Left renal pelvis (tissue), 4 donors: ENCODE measurements at regions not wholly inside any gene's neighbourhood (a gene's known extent, or its start where the extent isn't known, plus 50 kb on each side); places are given as distances from the start of the nearest gene placed in this dataset.

Experiments used
- DNase-seq, 4 donors: peaks; one replicate each; pipeline ENCODE4 v3.0.0-alpha.2; 2013; ENCODE audit warnings: low read depth in 4 of 4, low spot score in 3 of 4

GRCh38 chr2:236743039-236743920 lies 173.7 kb downstream of the ACKR3 start:
- peak; percentile 64 to 70 (median 68) for DNase-seq

DNA sequence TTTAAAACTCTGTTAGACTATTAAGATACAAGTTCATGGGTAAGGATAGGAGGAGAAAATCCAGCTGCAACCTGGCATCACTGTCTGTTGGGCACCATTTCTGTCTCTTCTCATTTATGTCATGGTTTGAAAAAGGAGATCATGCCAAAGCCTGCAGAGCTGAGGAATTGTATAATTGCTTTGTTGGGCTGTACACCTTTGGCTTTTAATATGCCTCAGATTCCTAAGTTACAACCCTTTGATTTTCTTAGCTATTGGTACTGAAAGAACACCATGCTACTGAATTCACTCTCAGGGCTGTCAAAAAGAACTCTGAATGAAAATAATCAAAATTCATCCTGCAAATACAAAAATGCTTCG lies 174.3 kb downstream of the ACKR3 start:
- no peak for DNase-seq

DNA sequence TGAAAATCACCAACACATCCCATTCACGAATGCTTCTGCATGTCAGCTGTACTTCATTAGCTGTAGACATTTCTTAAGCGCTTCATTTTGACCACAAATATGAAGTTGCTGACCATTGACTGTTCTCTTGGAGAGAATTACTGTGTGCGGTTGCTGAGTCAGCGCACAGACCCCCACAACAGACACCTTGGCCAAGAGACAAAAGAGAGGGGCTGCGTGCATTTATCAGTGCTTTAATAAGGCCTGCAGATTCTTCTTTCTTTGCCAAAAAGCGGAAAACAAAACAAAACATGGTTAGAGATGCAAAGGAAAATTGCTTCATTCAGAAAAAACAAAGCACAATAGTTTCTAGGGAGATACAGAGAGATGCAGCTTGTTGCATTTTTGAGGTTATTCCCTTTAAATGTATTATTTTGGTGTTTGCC lies 174.7 kb downstream of the ACKR3 start:
- DNase-seq: no peak

DNA sequence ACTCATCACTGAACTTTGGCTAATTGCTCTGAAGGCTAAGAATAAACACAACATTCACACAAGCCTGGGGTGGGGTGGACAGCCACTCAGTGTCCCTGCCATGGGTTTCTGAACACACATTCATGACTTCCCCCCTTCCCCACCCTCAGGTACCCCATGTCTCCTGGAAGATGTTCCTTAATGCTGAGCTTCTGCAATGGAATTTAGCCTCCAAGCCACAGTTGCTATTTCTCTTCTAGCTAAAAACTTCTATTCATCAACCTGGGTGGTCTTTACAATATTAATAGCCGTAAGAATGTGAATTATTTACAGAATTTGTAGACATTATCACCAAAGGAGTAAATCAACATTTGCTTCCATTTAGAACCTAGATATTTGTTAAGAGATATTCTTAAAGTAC lies 175.1 kb downstream of the ACKR3 start:
- no peak for DNase-seq

GRCh38 chr2:236745420-236746210 lies 176.0 kb downstream of the ACKR3 start:
- DNase-seq: no peak

DNA sequence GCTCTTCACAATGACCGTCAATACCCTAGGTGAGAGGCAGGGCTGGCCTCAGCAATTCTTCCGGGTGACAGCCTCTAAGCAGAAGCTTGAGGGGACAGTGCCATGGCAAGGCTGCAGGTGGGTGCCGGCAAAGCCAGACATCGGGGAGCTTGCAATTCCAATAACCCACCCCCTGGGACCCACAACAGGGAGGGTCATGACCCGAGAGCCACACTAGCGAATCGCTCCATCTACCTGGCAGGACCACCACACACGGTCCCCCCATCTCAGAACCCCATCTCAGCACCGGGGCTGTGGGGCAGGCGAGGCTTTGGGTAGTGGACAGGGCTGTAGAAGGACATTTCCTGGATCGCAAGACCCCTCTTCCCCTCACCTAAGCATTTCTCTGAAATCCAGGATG lies 177.2 kb downstream of the ACKR3 start:
- DNase-seq: no peak

DNA sequence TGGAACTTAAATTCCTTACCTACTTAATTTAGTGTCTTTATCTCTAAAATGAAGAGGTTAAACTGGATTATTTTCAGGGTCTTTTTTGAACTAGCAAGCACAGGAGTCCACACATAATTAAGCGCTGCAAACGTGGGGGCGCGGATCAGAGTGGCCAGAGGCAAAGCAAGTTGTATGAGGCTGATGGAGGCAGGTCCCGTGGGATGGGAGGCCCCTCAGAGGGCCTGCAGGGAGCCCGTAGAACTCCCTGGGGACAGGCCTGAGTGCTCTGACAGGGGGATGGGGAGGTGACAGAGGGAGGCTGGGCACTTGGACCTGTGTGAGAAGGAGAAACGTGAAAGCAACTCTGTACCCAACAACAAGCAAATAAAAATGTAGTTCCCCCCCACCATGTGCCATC lies 177.8 kb downstream of the ACKR3 start:
- DNase-seq: no peak

DNA sequence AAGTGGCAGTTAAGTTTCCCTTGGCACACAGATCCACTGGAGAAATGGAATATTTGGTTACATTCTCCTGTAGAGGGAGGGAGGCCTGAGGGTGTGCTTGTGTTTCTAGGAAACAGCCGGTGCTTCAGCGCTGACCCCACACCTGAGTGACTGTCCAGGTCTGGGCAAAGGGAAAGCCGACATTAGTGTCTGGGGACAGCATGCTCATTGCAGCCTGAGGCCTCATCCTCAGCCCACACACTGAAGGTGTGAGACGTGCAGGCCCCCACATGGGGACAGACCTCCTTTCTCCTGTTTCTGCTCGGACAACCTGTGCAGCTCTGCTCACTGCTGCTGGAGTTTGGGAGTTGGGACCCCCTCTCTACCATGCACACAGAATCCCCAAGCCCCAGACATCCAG lies 178.3 kb downstream of the ACKR3 start:
- DNase-seq: no peak

- DNase-seq: no peak
Measured at GRCh38 chr2:236748385-236748784, 178.8 kb downstream of the ACKR3 start.

GRCh38 chr2:236748801-236749200 lies 179.2 kb downstream of the ACKR3 start:
- no peak for DNase-seq

DNA sequence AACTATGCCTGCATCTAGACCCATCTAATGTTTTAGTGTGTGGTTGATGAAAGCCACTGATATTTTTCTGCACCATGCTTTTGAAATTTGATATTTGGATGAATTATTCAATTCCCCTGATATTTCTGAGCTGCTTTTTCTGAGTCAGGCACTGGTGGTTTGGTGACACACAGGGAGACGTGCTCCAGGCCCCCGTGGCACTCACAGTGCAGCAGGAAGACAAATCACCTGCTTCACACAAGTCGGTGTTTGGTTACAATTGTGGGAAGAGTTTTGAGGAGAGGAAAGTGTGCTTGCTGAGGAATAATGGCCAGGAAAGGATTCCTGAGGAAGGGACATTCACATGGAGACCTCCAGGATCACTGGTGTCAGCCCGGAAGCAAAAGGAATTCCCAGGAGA lies 179.7 kb downstream of the ACKR3 start:
- no peak for DNase-seq

DNA sequence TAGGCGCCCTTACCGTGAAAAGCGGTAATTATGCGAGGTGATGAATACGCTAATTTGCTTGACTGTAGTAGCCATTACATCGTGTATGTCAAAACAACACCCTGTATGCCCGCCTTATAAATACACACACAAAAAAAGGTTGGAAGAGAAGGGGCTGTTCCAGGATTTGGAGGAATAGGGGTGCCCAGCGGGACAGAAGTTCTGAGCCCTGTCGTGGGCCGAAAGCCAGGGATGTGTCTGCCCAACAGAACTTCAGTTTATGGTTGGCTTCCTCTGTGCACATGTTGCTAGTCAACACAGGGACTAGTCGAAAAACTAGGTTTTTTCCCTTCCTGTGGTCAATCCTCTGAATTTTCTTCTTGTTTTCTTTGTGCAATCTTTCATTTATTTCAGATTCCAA lies 182.5 kb downstream of the ACKR3 start:
- no peak for DNase-seq

DNA sequence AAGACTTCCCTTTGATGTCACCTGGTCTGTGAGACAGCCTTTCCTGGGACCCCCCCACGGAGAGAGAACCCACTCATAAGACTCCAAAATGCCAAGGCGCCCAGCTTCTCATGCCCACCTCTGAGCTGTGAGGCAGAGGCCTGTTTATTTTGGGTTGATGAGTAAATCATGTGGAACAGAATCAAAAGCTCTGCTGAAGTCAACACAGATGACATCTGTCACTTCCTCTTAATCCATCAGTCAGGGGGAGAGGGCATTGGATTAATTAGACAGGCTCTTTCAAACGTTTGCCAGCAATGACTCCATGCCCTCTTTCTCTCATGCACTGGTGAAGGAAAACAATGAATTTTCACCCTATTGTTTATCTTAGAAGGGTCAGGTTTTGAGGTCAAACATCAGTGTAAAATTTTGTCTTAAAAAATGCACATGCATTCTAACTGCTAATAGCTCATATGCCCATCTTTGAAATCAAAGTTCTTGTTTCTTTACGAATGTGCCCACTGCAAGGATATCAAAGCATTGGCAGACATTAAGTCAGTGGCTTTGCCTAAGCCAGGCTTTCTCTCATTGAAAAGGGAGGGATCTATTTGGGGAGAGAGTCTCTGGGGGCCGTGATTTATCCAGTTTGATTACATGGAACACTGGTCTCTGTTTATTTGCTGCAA lies 184.1 kb downstream of the ACKR3 start:
- no peak for DNase-seq

GRCh38 chr2:236754271-236754944 lies 184.8 kb downstream of the ACKR3 start:
- DNase-seq: no peak

DNA sequence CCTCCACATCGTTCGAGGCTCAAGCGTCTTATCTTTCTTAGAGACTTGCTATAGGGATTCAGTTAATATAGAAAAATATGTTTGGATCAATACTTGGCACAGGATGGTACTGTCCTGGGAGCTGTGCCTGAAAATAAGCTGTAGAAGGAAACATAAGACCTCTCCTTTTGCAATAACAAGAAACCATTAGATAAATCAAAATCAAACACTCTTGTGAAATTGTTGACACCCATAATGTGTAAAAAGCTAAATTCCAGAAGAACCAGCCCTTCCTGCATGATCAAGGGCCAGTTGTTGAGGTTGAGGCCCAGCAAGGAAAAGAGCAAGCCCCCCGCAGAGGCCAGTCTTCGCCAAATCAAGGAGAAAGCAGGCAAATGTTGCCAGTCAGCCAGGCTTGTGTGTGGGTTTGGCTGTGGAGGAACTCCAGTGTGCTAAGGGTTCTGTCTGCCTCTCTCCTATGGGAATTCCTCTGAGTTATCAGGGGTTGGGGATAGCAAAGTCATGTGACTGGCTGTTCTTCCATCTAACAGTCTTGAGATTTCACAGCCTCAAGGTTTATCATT lies 185.7 kb downstream of the ACKR3 start:
- DNase-seq: no peak

DNA sequence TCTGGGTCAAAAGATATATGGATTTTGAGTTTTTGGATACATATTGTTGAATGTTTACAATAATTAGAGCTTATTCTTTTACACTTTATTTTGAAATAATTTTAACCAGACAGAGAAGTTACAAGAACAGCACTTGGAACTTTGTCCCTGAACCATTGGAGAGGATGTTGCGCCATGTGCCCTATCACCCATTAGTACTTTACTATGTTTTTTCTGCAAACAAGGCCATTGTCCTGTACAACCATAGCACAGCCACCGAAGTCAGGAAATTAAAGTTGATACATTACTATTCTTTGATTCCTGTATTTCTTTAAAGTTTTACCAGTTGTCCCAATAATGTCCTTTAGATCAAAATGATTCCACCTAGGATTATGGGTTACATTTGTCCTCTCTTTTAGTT lies 188.8 kb downstream of the ACKR3 start:
- DNase-seq: no peak

DNA sequence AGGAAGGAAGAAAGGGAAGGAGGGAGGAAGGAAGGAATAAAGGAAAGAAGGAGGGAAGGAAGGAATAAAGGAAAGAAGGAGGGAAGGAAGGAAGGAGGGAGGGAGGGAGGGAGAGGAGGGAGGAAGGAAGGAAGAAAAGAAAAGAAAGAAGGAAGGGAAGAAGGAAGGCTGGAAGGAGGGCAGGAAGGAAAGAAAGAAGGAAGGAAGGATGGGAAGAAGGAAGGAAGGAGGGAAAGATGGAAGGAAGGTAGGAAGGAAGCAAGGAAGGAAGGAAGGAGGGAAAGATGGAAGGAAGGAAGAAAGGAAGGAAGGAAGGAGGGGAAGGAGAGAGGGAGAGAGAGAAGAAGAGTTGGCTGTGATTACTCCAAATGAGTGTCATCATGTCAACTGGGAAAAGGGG lies 190.6 kb downstream of the ACKR3 start:
- no peak for DNase-seq

- no peak for DNase-seq
Measured at GRCh38 chr2:236761358-236761757, 191.7 kb downstream of the ACKR3 start.

DNA sequence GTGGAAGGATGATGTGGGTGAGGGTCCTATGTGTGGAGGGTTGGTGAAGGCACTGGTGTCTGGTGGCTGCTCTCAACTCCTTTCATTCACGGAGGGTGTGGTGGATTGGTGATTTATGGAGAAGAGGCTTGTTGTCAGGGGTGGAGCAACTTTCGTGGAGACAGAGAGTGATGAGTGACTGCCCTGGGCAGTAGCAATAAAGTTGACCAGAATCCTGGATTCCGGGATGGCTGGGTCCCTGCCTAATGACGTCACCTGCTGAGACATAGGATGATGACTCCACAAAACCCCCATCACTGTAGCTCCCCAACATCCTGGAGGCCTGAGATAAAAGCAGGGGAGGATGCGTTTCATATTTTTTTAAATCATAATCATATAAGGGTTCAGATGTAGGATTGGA lies 193.0 kb downstream of the ACKR3 start:
- DNase-seq: no peak

GRCh38 chr2:236763857-236764256 lies 194.2 kb downstream of the ACKR3 start:
- no peak for DNase-seq

- DNase-seq: no peak
Measured at GRCh38 chr2:236764716-236765115, 195.1 kb downstream of the ACKR3 start.
